HUES6 (cell line): ENCODE measurements at regions not wholly inside any gene's neighbourhood (a gene's known extent, or its start where the extent isn't known, plus 50 kb on each side); places are given as distances from the start of the nearest gene placed in this dataset.

Source experiments
- H3K27ac ChIP-seq: 2 replicates; pipeline ENCODE4 v1.7.0; 2013; ENCODE audit warnings: low read depth, mild to moderate bottlenecking, low read length, inconsistent platforms
- H3K27me3 ChIP-seq: 2 replicates; pipeline ENCODE4 v1.6.1; 2013; ENCODE audit warnings: low read length; ENCODE audit not compliant: control insufficient read depth, insufficient read depth
- H3K36me3 ChIP-seq: 2 replicates; pipeline ENCODE4 v1.6.1; 2013; ENCODE audit warnings: low read length; ENCODE audit not compliant: control insufficient read depth, insufficient read depth
- H3K4me1 ChIP-seq: 2 replicates; pipeline ENCODE4 v1.6.1; 2013; ENCODE audit warnings: low read length; ENCODE audit not compliant: control insufficient read depth, insufficient read depth
- H3K4me3 ChIP-seq: 2 replicates; pipeline ENCODE4 v1.5.1; 2013; ENCODE audit warnings: low read depth, low read length
- H3K9ac ChIP-seq: one replicate; pipeline ENCODE4 v1.6.1; 2013; ENCODE audit warnings: mild to moderate bottlenecking, low read length
- H3K9me3 ChIP-seq: 2 replicates; pipeline ENCODE4 v1.6.1; 2013; ENCODE audit warnings: low read depth, low read length; ENCODE audit not compliant: control insufficient read depth, insufficient read depth

DNA sequence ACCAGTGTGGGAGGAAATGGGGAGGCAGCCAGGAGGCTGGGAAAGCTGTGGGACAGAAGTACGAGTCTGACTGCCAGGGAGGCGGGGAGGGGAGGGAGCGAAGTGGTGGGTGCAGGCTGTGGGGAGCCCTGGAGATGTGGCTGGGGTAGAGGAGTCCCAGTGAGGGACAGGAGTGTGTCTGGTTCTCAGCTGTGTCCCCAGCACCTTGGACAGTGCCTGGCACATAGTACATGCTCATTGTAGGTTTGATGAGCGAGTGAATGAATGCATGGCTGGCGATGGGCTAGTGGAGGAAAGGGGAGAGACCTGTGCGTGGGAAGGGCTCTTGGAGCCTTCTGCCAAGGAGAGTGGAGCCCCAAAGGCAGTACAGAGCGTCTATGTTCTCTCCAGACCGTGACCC, 104.1 kb downstream of the SIK1 start:
- Histone ChIP-seq H3K27me3 (no peaks in the 10 kb centered on the region), H3K9me3 (peaks cover 9% of the 10 kb centered on the region), H3K27ac (no peak overlapping the region), H3K4me3 (no peak overlapping the region), H3K36me3 (no peaks in the 10 kb centered on the region), H3K9ac (no peak overlapping the region), H3K4me1 (no peaks in the 10 kb centered on the region; the same call in 1 of the 2 replicates)

DNA sequence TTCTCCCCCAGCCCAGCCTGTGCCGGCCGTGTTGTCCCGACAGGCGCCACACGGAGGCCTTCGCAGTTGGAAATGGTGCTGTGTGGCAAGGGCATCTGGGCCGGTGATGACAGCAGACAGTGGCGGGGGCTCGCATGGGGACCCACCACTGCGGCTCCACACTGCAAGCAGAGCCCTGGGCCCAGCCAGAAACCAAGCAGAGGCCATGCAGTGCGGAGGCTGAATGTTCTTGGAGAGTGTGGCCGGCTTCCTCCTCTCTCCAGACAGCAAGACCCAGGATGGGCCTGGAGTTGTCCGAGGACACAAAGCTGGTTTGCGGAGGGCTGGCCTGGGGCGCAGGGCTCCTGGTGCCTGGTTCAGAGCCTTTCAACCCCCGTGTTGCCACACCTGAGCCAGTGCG, 104.6 kb downstream of the SIK1 start:
- H3K27me3 ChIP-seq = no peaks in the 10 kb centered on the region
- H3K9ac ChIP-seq = no peak overlapping the region
- H3K27ac ChIP-seq = no peak overlapping the region
- no peaks in the 10 kb centered on the region; the same call in 1 of the 2 replicates for H3K4me1 ChIP-seq
- no peak overlapping the region for H3K4me3 ChIP-seq
- peaks cover 14% of the 10 kb centered on the region for H3K9me3 ChIP-seq
- H3K36me3 ChIP-seq = no peaks in the 10 kb centered on the region

DNA sequence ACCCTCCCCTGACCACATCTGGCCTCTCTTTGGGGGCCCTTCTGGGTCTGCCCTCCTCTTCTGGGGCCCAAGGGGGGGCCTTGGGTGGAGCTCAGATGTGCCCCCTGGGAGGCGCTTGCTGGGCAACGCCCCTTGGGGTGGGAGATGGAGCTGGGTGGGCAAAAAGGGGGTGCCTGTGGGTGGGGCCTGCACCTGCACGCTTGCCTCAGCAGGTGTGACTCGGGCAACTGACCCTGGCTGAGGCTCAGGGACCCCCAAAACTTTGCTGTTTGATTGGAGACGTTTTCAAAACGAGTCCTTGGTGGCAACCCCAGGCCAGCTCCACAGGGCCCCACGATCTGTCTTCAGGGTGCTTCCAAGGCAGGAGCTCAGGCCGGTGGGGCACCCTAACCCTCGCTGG, 105.3 kb downstream of the SIK1 start:
- peaks cover 19% of the 10 kb centered on the region for H3K9me3 ChIP-seq
- no peak overlapping the region for H3K27ac ChIP-seq
- no peaks in the 10 kb centered on the region for H3K36me3 ChIP-seq
- H3K4me3 ChIP-seq = no peak overlapping the region
- no peaks in the 10 kb centered on the region; the same call in 1 of the 2 replicates for H3K4me1 ChIP-seq
- no peak overlapping the region for H3K9ac ChIP-seq
- H3K27me3 ChIP-seq = no peaks in the 10 kb centered on the region

DNA sequence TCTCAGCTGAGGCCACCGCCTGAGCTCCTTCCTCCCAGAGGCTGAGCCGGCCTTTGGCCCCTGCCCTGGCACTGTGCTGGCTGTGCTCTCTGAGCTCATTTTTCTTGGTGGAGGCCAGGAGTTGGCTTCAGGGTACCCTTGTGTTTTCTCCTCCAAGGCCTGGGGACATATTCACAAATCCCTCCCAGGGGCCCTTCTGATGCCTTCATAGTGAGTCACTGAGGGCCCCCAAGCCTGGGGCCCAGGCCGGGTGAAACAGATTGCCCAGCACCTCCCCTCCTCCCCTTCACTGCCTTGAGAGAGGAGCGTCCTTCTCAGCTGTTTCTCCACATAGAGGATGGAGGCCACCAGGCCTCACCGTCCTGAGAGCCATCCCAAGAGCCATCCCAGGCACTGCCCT, 105.8 kb downstream of the SIK1 start:
- Histone ChIP-seq H3K4me3 (no peak overlapping the region), H3K9me3 (peaks cover 19% of the 10 kb centered on the region), H3K36me3 (no peaks in the 10 kb centered on the region), H3K27me3 (no peaks in the 10 kb centered on the region), H3K4me1 (no peaks in the 10 kb centered on the region; the same call in 1 of the 2 replicates), H3K27ac (no peak overlapping the region), H3K9ac (no peak overlapping the region)

GRCh38 chr21:43320526-43320925, 106.4 kb downstream of the SIK1 start:
- no peaks in the 10 kb centered on the region; the same call in 1 of the 2 replicates for H3K4me1 ChIP-seq
- no peak overlapping the region for H3K4me3 ChIP-seq
- no peaks in the 10 kb centered on the region for H3K27me3 ChIP-seq
- no peak overlapping the region for H3K27ac ChIP-seq
- H3K9ac ChIP-seq = no peak overlapping the region
- no peaks in the 10 kb centered on the region for H3K36me3 ChIP-seq
- peaks cover 19% of the 10 kb centered on the region for H3K9me3 ChIP-seq

GRCh38 chr21:43318841-43319781, 107.8 kb downstream of the SIK1 start:
- Histone ChIP-seq H3K9me3 (peaks cover 19% of the 10 kb centered on the region), H3K4me1 (no peaks in the 10 kb centered on the region; the same call in 1 of the 2 replicates), H3K27ac (no peak overlapping the region), H3K36me3 (no peaks in the 10 kb centered on the region), H3K9ac (no peak overlapping the region), H3K27me3 (no peaks in the 10 kb centered on the region), H3K4me3 (no peak overlapping the region)

DNA sequence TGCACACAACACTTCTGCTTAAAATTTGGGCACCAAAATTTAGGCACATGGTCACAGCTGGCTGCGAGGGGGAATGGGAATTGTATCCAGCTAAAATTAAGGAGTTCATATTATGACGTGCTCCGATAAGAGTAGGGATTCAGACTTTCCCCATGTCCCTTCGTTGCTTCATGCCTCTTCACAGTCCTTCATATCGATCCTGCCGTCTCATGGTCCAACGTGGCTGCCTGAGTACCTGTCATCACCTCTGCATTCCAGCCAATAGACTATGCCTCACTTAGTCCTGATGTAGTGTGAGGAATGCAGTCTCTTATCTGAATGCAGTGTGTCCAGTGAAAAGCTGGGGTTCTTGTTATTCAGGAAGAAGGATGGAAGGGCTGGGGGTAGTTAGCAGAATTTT, 108.6 kb downstream of the SIK1 start:
- H3K4me1 ChIP-seq = peaks cover 5% of the 10 kb centered on the region
- no peaks in the 10 kb centered on the region for H3K27me3 ChIP-seq
- no peaks in the 10 kb centered on the region for H3K36me3 ChIP-seq
- no peak overlapping the region for H3K27ac ChIP-seq
- peaks cover 19% of the 10 kb centered on the region for H3K9me3 ChIP-seq
- no peak overlapping the region for H3K9ac ChIP-seq
- no peak overlapping the region for H3K4me3 ChIP-seq

- no peak overlapping the region for H3K27ac ChIP-seq
- H3K9me3 ChIP-seq = peaks cover 19% of the 10 kb centered on the region
- peaks cover 8% of the 10 kb centered on the region for H3K4me1 ChIP-seq
- H3K36me3 ChIP-seq = no peaks in the 10 kb centered on the region
- no peaks in the 10 kb centered on the region for H3K27me3 ChIP-seq
- no peak overlapping the region for H3K9ac ChIP-seq
- no peak overlapping the region for H3K4me3 ChIP-seq
These were observed 109.0 kb downstream of the SIK1 start for GRCh38 chr21:43317959-43318358.

- H3K27me3 ChIP-seq = no peaks in the 10 kb centered on the region
- H3K4me3 ChIP-seq = no peak overlapping the region
- no peak overlapping the region for H3K9ac ChIP-seq
- H3K4me1 ChIP-seq = peaks cover 14% of the 10 kb centered on the region
- H3K36me3 ChIP-seq = no peaks in the 10 kb centered on the region
- no peak overlapping the region for H3K27ac ChIP-seq
- H3K9me3 ChIP-seq = peaks cover 19% of the 10 kb centered on the region
These were observed 109.6 kb downstream of the SIK1 start for GRCh38 chr21:43317254-43317748.

- H3K9ac ChIP-seq = no peak overlapping the region
- H3K27me3 ChIP-seq = no peaks in the 10 kb centered on the region
- no peak overlapping the region for H3K4me3 ChIP-seq
- H3K27ac ChIP-seq = no peak overlapping the region
- H3K36me3 ChIP-seq = no peaks in the 10 kb centered on the region
- H3K9me3 ChIP-seq = peaks cover 19% of the 10 kb centered on the region
- H3K4me1 ChIP-seq = peaks cover 24% of the 10 kb centered on the region
These were observed 110.6 kb downstream of the SIK1 start for GRCh38 chr21:43316156-43316845.
